Neural cell (in vitro differentiated cells): ENCODE measurements at regions not wholly inside any gene's neighbourhood (a gene's known extent, or its start where the extent isn't known, plus 50 kb on each side); places are given as distances from the start of the nearest gene placed in this dataset.
"Not testable (repeated sequence)": the region's sequence is repeated elsewhere in the genome, so short reads cannot be mapped to it uniquely, and the experiment has no call there.

Experiments used
- H2AFZ ChIP-seq: fragments of 200-600, 300-800 bp; sonication (generic), shearing (Covaris generic); 2 replicates; pipeline ENCODE4 v1.6.0; 2014; ENCODE audit warnings: low read depth, mild to moderate bottlenecking, antibody characterized with exemption, low read length, moderate library complexity
- H3F3A ChIP-seq: fragments of 200-600 bp; shearing (Covaris generic); 2 replicates; pipeline ENCODE4 v1.6.1; 2016; ENCODE audit warnings: mild to moderate bottlenecking, moderate library complexity, mixed read lengths, antibody characterized with exemption, low read length; ENCODE audit not compliant: insufficient read depth, poor library complexity, severe bottlenecking
- H3K27ac ChIP-seq: fragments of 200-600, 300-800 bp; sonication (generic), shearing (Covaris generic); 2 replicates; pipeline ENCODE4 v1.5.1; 2014; ENCODE audit warnings: mild to moderate bottlenecking, low read length, moderate library complexity
- H3K27me3 ChIP-seq: fragments of 300-800, 200-600 bp; sonication (generic), shearing (Covaris generic); 2 replicates; pipeline ENCODE4 v1.6.0; 2014; ENCODE audit warnings: mild to moderate bottlenecking, low read depth, low read length, moderate library complexity; ENCODE audit not compliant: insufficient read depth
- H3K36me3 ChIP-seq: fragments of 300-800, 200-600 bp; sonication (generic), shearing (Covaris generic); 2 replicates; pipeline ENCODE4 v1.5.1; 2014; ENCODE audit warnings: mild to moderate bottlenecking, antibody characterized with exemption, low read length, moderate library complexity; ENCODE audit not compliant: insufficient read depth
- H3K4me2 ChIP-seq: fragments of 300-800, 200-600 bp; sonication (generic), shearing (Covaris generic); 2 replicates; pipeline ENCODE4 v1.6.0; 2014; ENCODE audit warnings: mild to moderate bottlenecking, low read length
- H3K4me3 ChIP-seq: fragments of 300-800, 200-600 bp; sonication (generic), shearing (Covaris generic); 2 replicates; pipeline ENCODE4 v1.5.1; 2014; ENCODE audit warnings: mild to moderate bottlenecking, low read length, moderate library complexity
- H3K79me2 ChIP-seq: fragments of 200-600 bp; shearing (Covaris generic); replicated peaks from 2 replicates; pipeline ENCODE4 v1.6.0; 2014; ENCODE audit warnings: mild to moderate bottlenecking, low read length, moderate library complexity; ENCODE audit not compliant: insufficient read depth
- H3K9ac ChIP-seq: fragments of 300-800, 200-600 bp; sonication (generic), shearing (Covaris generic); 2 replicates; pipeline ENCODE4 v1.6.1; 2016; ENCODE audit warnings: mild to moderate bottlenecking, low read length, mixed read lengths
- H3K9me2 ChIP-seq: fragments of 200-600 bp; shearing (Covaris generic); 2 replicates; pipeline ENCODE4 v1.6.1; 2016; ENCODE audit warnings: mild to moderate bottlenecking, low read length, mixed read lengths; ENCODE audit not compliant: insufficient read depth
- H3K9me3 ChIP-seq: fragments of 200-600, 300-800 bp; sonication (generic), shearing (Covaris generic); 2 replicates; pipeline ENCODE4 v1.6.1; 2016; ENCODE audit warnings: mild to moderate bottlenecking, mixed run types, low read length, moderate library complexity, mixed read lengths
- H4K20me1 ChIP-seq: fragments of 200-600 bp; shearing (Covaris generic); 2 replicates; pipeline ENCODE4 v1.6.1; 2016; ENCODE audit warnings: mild to moderate bottlenecking, mixed run types; ENCODE audit not compliant: insufficient read depth
- EP300 ChIP-seq: fragments of 450-650 bp; conservative IDR thresholded peaks from 2 replicates; pipeline ENCODE4 v1.6.1; 2014; ENCODE audit warnings: antibody characterized with exemption, mild to moderate bottlenecking, moderate library complexity; ENCODE audit not compliant: poor library complexity, severe bottlenecking
- EZH2 ChIP-seq: fragments of 200-600, 300-800 bp; shearing (Covaris generic), sonication (generic); IDR thresholded peaks from 2 replicates; pipeline ENCODE4 v1.6.1; 2014; ENCODE audit warnings: antibody characterized with exemption, low read length, borderline replicate concordance, mild to moderate bottlenecking; ENCODE audit not compliant: insufficient read depth, poor library complexity, severe bottlenecking
- MXI1 ChIP-seq: fragments of 450-650 bp; conservative IDR thresholded peaks from 2 replicates; pipeline ENCODE4 v1.6.1; 2014; ENCODE audit warnings: antibody characterized with exemption, mild to moderate bottlenecking; ENCODE audit not compliant: poor library complexity, severe bottlenecking
- POLR2AphosphoS5 ChIP-seq: IDR thresholded peaks from 2 replicates; pipeline ENCODE4 v1.6.1; 2012
- RAD21 ChIP-seq: fragments of 450-650 bp; conservative IDR thresholded peaks from 2 replicates; pipeline ENCODE4 v1.6.1; 2014; ENCODE audit warnings: antibody characterized with exemption, mild to moderate bottlenecking, moderate library complexity
- SMC3 ChIP-seq: fragments of 450-650 bp; conservative IDR thresholded peaks from 2 replicates; pipeline ENCODE4 v1.6.1; 2014; ENCODE audit warnings: antibody characterized with exemption, mild to moderate bottlenecking, moderate library complexity; ENCODE audit not compliant: poor library complexity
- TAF1 ChIP-seq: IDR thresholded peaks from 2 replicates; pipeline ENCODE4 v1.6.1; 2012; ENCODE audit warnings: low read depth
- TF ChIP-seq, protein P1 (sequence below): IDR thresholded peaks from 2 replicates; pipeline ENCODE4 v1.6.1; 2012; ENCODE audit warnings: borderline replicate concordance
- TF ChIP-seq, protein P2 (sequence below): fragments of 450-650 bp; IDR thresholded peaks from 2 replicates; pipeline ENCODE4 v1.5.1; 2014; ENCODE audit warnings: antibody characterized with exemption, mild to moderate bottlenecking, moderate library complexity; ENCODE audit not compliant: poor library complexity, severe bottlenecking

DNA sequence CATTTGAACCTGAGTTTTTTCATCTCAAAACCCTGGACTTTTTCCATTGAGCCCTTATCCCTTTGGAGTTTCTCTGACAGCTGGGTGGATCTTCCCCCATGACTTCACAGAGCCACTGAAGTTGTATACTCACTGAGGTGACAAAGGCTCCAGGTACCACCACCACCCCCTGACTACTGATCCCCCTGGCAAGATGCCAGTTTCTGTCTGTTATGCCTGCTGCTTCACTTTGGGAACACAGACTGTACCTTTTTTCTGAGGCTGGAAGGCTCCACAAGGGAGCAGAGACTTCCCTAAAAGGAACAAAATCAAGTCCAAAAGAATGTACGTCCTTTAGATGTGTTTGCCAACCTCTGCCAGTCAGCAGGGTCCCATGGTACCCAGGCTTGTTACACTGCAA, 160.3 kb upstream of the JADE1 start:
- Histone ChIP-seq H3F3A (no peaks in the 10 kb centered on the region), H3K9ac (no peak overlapping the region), H3K4me3 (no peak overlapping the region), H3K9me2 (no peaks in the 10 kb centered on the region), H3K4me2 (no peak overlapping the region), H4K20me1 (no peaks in the 10 kb centered on the region), H2AFZ (no peak overlapping the region), H3K36me3 (no peaks in the 10 kb centered on the region), H3K9me3 (no peaks in the 10 kb centered on the region), H3K27me3 (no peaks in the 10 kb centered on the region), H3K79me2 (no peaks in the 10 kb centered on the region), H3K27ac (no peak overlapping the region)
- TF ChIP-seq EP300 (no peak), SMC3 (no peak), EZH2 (no peak), MXI1 (no peak), RAD21 (no peak)

DNA sequence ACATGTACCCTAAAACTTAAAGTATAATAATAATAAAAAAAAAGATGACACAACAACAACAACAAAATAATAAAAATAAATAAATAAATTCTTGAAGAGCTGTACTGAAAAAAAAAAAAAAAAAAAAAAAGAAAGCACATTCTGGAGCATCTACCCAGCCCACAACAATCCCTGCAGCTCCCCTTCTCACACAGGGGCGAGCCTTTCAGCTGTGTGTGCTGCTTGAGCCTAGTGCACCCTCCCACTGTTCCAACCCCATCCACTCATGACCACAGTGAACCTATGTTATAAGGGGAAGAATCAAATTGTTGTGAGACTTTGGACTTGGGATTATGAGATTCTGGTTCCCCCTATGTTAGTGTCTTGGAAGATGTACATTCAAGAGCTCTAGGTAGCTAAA, 161.5 kb upstream of the JADE1 start:
- Histone ChIP-seq H3K36me3 (no peaks in the 10 kb centered on the region), H3K9me3 (no peaks in the 10 kb centered on the region), H3K79me2 (no peaks in the 10 kb centered on the region), H3K27ac (no peak overlapping the region), H3K9ac (no peak overlapping the region), H2AFZ (no peak overlapping the region), H3K4me2 (no peak overlapping the region), H3K4me3 (no peak overlapping the region), H3F3A (no peaks in the 10 kb centered on the region), H3K27me3 (no peaks in the 10 kb centered on the region), H4K20me1 (no peaks in the 10 kb centered on the region), H3K9me2 (no peaks in the 10 kb centered on the region)
- TF ChIP-seq RAD21, result no peak
- TF ChIP-seq, protein P1, sequence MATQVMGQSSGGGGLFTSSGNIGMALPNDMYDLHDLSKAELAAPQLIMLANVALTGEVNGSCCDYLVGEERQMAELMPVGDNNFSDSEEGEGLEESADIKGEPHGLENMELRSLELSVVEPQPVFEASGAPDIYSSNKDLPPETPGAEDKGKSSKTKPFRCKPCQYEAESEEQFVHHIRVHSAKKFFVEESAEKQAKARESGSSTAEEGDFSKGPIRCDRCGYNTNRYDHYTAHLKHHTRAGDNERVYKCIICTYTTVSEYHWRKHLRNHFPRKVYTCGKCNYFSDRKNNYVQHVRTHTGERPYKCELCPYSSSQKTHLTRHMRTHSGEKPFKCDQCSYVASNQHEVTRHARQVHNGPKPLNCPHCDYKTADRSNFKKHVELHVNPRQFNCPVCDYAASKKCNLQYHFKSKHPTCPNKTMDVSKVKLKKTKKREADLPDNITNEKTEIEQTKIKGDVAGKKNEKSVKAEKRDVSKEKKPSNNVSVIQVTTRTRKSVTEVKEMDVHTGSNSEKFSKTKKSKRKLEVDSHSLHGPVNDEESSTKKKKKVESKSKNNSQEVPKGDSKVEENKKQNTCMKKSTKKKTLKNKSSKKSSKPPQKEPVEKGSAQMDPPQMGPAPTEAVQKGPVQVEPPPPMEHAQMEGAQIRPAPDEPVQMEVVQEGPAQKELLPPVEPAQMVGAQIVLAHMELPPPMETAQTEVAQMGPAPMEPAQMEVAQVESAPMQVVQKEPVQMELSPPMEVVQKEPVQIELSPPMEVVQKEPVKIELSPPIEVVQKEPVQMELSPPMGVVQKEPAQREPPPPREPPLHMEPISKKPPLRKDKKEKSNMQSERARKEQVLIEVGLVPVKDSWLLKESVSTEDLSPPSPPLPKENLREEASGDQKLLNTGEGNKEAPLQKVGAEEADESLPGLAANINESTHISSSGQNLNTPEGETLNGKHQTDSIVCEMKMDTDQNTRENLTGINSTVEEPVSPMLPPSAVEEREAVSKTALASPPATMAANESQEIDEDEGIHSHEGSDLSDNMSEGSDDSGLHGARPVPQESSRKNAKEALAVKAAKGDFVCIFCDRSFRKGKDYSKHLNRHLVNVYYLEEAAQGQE, result no peak
- no peak for TF ChIP-seq EZH2
- no peak for TF ChIP-seq POLR2AphosphoS5
- TF ChIP-seq MXI1, result no peak
- TF ChIP-seq SMC3, result no peak
- no peak for TF ChIP-seq TAF1
- TF ChIP-seq EP300, result no peak
- TF ChIP-seq, protein P2, sequence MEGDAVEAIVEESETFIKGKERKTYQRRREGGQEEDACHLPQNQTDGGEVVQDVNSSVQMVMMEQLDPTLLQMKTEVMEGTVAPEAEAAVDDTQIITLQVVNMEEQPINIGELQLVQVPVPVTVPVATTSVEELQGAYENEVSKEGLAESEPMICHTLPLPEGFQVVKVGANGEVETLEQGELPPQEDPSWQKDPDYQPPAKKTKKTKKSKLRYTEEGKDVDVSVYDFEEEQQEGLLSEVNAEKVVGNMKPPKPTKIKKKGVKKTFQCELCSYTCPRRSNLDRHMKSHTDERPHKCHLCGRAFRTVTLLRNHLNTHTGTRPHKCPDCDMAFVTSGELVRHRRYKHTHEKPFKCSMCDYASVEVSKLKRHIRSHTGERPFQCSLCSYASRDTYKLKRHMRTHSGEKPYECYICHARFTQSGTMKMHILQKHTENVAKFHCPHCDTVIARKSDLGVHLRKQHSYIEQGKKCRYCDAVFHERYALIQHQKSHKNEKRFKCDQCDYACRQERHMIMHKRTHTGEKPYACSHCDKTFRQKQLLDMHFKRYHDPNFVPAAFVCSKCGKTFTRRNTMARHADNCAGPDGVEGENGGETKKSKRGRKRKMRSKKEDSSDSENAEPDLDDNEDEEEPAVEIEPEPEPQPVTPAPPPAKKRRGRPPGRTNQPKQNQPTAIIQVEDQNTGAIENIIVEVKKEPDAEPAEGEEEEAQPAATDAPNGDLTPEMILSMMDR, result no peak

DNA sequence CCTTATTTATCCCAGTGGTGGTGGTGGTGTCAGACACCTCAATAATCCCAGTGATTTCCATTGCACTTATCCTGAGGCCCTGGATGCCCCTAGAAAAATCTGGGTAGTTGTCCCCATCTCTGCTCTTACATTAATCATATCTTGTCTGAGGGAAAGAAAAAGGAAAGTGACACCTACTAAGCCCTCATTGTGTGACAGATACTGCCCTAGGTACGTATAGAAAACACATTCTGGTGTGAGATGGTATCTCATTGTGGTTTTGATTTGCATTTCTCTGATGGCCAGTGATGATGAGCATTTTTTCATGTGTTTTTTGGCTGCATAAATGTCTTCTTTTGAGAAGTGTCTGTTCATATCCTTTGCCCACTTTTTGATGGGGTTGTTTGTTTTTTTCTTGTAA, 162.6 kb upstream of the JADE1 start:
- not testable (repeated sequence) for H3F3A ChIP-seq, H3K79me2 ChIP-seq, H3K9me3 ChIP-seq, H3K9ac ChIP-seq, H3K4me3 ChIP-seq, H2AFZ ChIP-seq, H3K27ac ChIP-seq, H3K9me2 ChIP-seq, H4K20me1 ChIP-seq, H3K4me2 ChIP-seq, H3K27me3 ChIP-seq, H3K36me3 ChIP-seq

DNA sequence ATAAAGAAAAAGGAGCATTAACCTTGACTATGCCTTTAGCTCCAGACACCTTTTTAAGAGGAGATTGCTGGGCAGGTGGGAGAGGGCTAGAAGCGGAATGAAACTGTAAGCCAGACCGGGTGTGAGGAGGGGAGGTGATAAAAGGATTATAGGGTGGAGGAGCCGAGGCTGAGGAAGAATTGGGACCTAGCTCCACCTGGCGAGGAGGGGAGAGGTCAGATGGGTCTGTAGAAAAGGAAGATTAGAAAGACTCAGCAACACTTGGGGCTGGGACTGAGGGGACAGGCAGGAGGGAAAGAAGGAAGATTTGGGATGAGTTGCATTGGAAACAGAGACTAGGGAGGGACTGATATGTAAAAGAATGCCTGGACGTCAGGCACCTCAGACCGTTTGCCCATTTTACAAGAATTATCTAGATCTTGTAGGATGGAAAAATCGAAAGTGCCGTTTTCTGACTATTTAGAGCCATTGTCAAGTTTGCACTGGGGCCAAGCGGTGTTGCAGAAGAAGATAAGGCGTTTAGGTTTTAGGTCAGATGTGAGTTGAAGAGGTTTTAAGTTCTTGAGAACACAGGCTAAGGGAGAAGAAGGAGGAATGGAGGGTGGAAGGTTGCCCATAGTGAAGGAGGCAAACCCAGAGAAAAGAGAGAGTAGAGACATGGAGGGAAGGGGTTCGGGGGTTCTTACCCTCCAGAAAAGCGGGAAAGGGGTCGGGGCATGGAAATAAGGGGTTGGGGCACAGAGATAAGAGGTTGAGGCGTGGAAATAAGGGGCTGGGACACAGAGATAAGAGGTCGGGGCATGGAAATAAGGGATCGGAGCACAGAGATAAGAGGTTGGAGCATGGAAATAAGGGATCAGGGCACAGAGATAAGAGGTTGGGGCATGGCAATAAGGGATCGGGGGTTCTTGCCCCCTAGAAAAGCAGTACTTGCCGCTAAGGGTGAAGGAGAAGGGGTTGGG, 164.5 kb upstream of the JADE1 start:
- H3K27me3 ChIP-seq, H3F3A ChIP-seq, H3K4me3 ChIP-seq, H3K36me3 ChIP-seq, H4K20me1 ChIP-seq, H2AFZ ChIP-seq, H3K27ac ChIP-seq, H3K79me2 ChIP-seq, H3K4me2 ChIP-seq, H3K9me2 ChIP-seq, H3K9ac ChIP-seq, H3K9me3 ChIP-seq: not testable (repeated sequence)

DNA sequence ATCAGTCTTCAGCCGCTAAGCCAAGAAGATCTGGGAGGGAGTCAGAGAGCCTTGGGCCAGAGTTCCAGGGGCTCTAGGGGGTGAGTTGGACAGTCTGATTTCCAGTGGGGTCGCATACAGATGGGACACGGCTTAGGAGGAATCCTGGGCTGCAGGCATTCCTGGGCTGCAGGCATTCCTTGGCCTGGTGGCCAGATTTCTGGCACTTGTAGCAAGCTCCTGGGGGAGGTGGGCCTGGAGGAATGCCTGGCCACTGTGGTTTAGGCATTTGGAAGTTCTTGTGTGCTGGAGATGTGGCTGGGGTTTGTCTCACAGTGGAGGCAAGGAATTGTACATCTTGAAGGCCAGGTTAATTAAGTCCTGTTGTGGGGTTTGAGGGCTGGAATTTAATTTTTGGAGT, 165.4 kb upstream of the JADE1 start:
- not testable (repeated sequence) for H3K9ac ChIP-seq, H3K79me2 ChIP-seq, H2AFZ ChIP-seq, H3F3A ChIP-seq, H3K27ac ChIP-seq, H3K4me3 ChIP-seq, H4K20me1 ChIP-seq, H3K4me2 ChIP-seq, H3K9me2 ChIP-seq, H3K36me3 ChIP-seq, H3K27me3 ChIP-seq, H3K9me3 ChIP-seq
